SK-N-SH treated with all-trans-retinoic acid at 6 μM for 48 hours (cell line): ENCODE measurements at regions not wholly inside any gene's neighbourhood (a gene's known extent, or its start where the extent isn't known, plus 50 kb on each side); places are given as distances from the start of the nearest gene placed in this dataset.

Source experiments
- ATAC-seq: fragments of 200-7000 bp; cut with Tn5 transposase; 3 replicates; pipeline ENCODE4 v1.9.1; 2020; ENCODE audit warnings: mild to moderate bottlenecking, moderate library complexity
- ARNTL ChIP-seq: fragments of 450-650 bp; formaldehyde crosslinking; IDR thresholded peaks from 2 replicates; pipeline ENCODE4 v1.5.0; 2020; ENCODE audit warnings: low read depth, mild to moderate bottlenecking, moderate library complexity, borderline replicate concordance
- BACH2 ChIP-seq: fragments of 250-450 bp; sonication (Bioruptor Pico); IDR thresholded peaks from 2 replicates; pipeline ENCODE4 v1.9.0; 2021; ENCODE audit warnings: mild to moderate bottlenecking, borderline replicate concordance
- CREB5 ChIP-seq: fragments of 250-450 bp; sonication (Bioruptor Pico); IDR thresholded peaks from 2 replicates; pipeline ENCODE4 v1.5.1; 2020; ENCODE audit warnings: low read depth, mild to moderate bottlenecking, moderate library complexity
- CSDC2 ChIP-seq: fragments of 250-450 bp; sonication (Bioruptor Pico); IDR thresholded peaks from 2 replicates; pipeline ENCODE4 v1.5.0; 2020; ENCODE audit warnings: mild to moderate bottlenecking, moderate library complexity
- CSRNP3 ChIP-seq: fragments of 250-450 bp; sonication (Bioruptor Pico); IDR thresholded peaks from 2 replicates; pipeline ENCODE4 v1.5.1; 2021; ENCODE audit warnings: mild to moderate bottlenecking, moderate library complexity
- ESRRG ChIP-seq: fragments of 250-450 bp; sonication (Bioruptor Pico); IDR thresholded peaks from 2 replicates; pipeline ENCODE4 v1.6.1; 2021; ENCODE audit warnings: mild to moderate bottlenecking
- ISL1 ChIP-seq: fragments of 250-450 bp; sonication (Bioruptor Pico); IDR thresholded peaks from 2 replicates; pipeline ENCODE4 v2.1.2; 2022; ENCODE audit warnings: mild to moderate bottlenecking, moderate library complexity
- OSR1 ChIP-seq: fragments of 250-450 bp; sonication (Bioruptor Pico); IDR thresholded peaks from 2 replicates; pipeline ENCODE4 v1.8.0; 2022; ENCODE audit warnings: moderate library complexity, mild to moderate bottlenecking, inconsistent platforms
- POU6F1 ChIP-seq: fragments of 250-450 bp; sonication (Bioruptor Pico); IDR thresholded peaks from 2 replicates; pipeline ENCODE4 v1.8.0; 2021; ENCODE audit warnings: low read depth, mild to moderate bottlenecking, moderate library complexity, borderline replicate concordance
- RARB ChIP-seq: fragments of 250-450 bp; sonication (Bioruptor Pico); IDR thresholded peaks from 2 replicates; pipeline ENCODE4 v1.8.0; 2021; ENCODE audit warnings: mild to moderate bottlenecking, moderate library complexity
- TOX ChIP-seq: fragments of 250-450 bp; sonication (Bioruptor Pico); IDR thresholded peaks from 2 replicates; pipeline ENCODE4 v1.8.0; 2021; ENCODE audit warnings: mild to moderate bottlenecking, moderate library complexity, borderline replicate concordance
- TSHZ2 ChIP-seq: fragments of 250-450 bp; sonication (Bioruptor Pico); IDR thresholded peaks from 2 replicates; pipeline ENCODE4 v1.5.0; 2020; ENCODE audit warnings: mild to moderate bottlenecking, moderate library complexity
- ZC3H10 ChIP-seq: fragments of 250-450 bp; sonication (Bioruptor Pico); IDR thresholded peaks from 2 replicates; pipeline ENCODE4 v1.5.1; 2021; ENCODE audit warnings: mild to moderate bottlenecking, moderate library complexity
- ZFP30 ChIP-seq: fragments of 450-650 bp; formaldehyde crosslinking; IDR thresholded peaks from 2 replicates; pipeline ENCODE4 v1.5.0; 2022; ENCODE audit warnings: mild to moderate bottlenecking, moderate library complexity
- ZNF565 ChIP-seq: fragments of 450-650 bp; formaldehyde crosslinking; conservative IDR thresholded peaks from 2 replicates; pipeline ENCODE4 v1.5.0; 2020; ENCODE audit warnings: low read depth, mild to moderate bottlenecking, moderate library complexity
- ZNF70 ChIP-seq: fragments of 450-650 bp; formaldehyde crosslinking; IDR thresholded peaks from 2 replicates; pipeline ENCODE4 v1.5.0; 2020; ENCODE audit warnings: mild to moderate bottlenecking, moderate library complexity
- ZNF8 ChIP-seq: fragments of 450-650 bp; formaldehyde crosslinking; IDR thresholded peaks from 2 replicates; pipeline ENCODE4 v1.5.0; 2020; ENCODE audit warnings: mild to moderate bottlenecking, moderate library complexity

- TF ChIP-seq CSDC2 (CRISPR knock-in tag) (no peak), ESRRG (CRISPR knock-in tag) (no peak), ARNTL (CRISPR knock-in tag) (no peak), CREB5 (CRISPR knock-in tag) (no peak), CSRNP3 (CRISPR knock-in tag) (no peak), ZNF8 (CRISPR knock-in tag) (no peak), ISL1 (no peak), OSR1 (CRISPR knock-in tag) (no peak), ZNF70 (no peak), TSHZ2 (CRISPR knock-in tag) (no peak), BACH2 (CRISPR knock-in tag) (no peak), ZFP30 (CRISPR knock-in tag) (no peak), RARB (CRISPR knock-in tag) (no peak), ZNF565 (no peak), TOX (CRISPR knock-in tag) (no peak), POU6F1 (CRISPR knock-in tag) (no peak)
- ATAC-seq = no peak
Observed at GRCh38 chr16:87040169-87041117, 276.7 kb downstream of the C16orf95 start.

- ATAC-seq = no peak
- TF ChIP-seq TSHZ2 (CRISPR knock-in tag) (no peak), CREB5 (CRISPR knock-in tag) (no peak), ZC3H10 (CRISPR knock-in tag) (no peak)
- TF ChIP-seq, all 23 proteins: peak for 0
Observed at GRCh38 chr16:87041286-87041685, 275.9 kb downstream of the C16orf95 start.
